Upper lobe of left lung (tissue), 4 donors: ENCODE measurements at regions not wholly inside any gene's neighbourhood (a gene's known extent, or its start where the extent isn't known, plus 50 kb on each side); places are given as distances from the start of the nearest gene placed in this dataset.

ENCODE experiments used
- EP300 ChIP-seq, 4 donors: sonication (generic); formaldehyde crosslinking; IDR thresholded peaks; one replicate each; pipeline ENCODE4 v1.5.1; 2017; ENCODE audit warnings: antibody characterized with exemption in 4 of 4, control low read depth in 2 of 4
- POLR2A ChIP-seq, 4 donors: fragments of 450-650 bp; IDR thresholded peaks; one replicate each; pipeline ENCODE4 v1.5.1; 2016 to 2017; ENCODE audit warnings: antibody characterized with exemption in 4 of 4, mild to moderate bottlenecking in 2 of 4
- POLR2AphosphoS5 ChIP-seq, 2 donors: sonication (generic); formaldehyde crosslinking; IDR thresholded peaks; one replicate each; pipeline ENCODE4 v1.5.1; 2017; ENCODE audit warnings: antibody characterized with exemption in 2 of 2
- TF ChIP-seq, protein P1 (sequence below), 6 experiments: fragments of 450-650 bp in 4 of 6; fragments of 200-600 bp in 2 of 6; sonication (generic) in 2 of 6; IDR thresholded peaks; one replicate each; pipeline ENCODE4 v1.5.1; 2016 to 2019; ENCODE audit warnings: antibody characterized with exemption in 6 of 6

DNA sequence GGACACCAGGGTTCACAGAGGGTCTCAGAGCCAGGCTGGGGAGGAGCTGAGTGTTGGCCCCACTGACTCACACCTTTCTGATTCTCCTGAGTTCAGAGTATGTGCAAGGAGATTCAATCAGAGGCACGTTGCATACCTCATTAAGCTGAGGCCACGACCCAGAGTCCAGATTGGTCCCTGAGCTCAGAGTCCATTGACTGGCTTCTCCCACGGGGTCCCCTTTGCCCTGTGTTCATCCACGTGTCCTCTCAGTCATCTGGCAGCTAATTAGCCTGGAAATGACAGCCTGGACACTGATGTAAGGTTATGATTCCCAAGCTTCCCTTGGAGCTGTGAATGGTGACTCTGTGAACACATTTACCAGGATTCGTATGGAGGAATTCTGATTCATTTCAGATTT is 267.2 kb downstream of the SH3BP4 start:
- TF ChIP-seq POLR2A (IDR thresholded peaks at IDR 0.05) (no peak), EP300 (IDR thresholded peaks at IDR 0.05) (no peak), POLR2AphosphoS5 (IDR thresholded peaks at IDR 0.05) (no peak)
- TF ChIP-seq, protein P1, sequence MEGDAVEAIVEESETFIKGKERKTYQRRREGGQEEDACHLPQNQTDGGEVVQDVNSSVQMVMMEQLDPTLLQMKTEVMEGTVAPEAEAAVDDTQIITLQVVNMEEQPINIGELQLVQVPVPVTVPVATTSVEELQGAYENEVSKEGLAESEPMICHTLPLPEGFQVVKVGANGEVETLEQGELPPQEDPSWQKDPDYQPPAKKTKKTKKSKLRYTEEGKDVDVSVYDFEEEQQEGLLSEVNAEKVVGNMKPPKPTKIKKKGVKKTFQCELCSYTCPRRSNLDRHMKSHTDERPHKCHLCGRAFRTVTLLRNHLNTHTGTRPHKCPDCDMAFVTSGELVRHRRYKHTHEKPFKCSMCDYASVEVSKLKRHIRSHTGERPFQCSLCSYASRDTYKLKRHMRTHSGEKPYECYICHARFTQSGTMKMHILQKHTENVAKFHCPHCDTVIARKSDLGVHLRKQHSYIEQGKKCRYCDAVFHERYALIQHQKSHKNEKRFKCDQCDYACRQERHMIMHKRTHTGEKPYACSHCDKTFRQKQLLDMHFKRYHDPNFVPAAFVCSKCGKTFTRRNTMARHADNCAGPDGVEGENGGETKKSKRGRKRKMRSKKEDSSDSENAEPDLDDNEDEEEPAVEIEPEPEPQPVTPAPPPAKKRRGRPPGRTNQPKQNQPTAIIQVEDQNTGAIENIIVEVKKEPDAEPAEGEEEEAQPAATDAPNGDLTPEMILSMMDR (IDR thresholded peaks at IDR 0.05): no peak
